NCI-H1436 treated with DMSO at 0.1 percent for 48 hours (cell line): ENCODE measurements at regions not wholly inside any gene's neighbourhood (a gene's known extent, or its start where the extent isn't known, plus 50 kb on each side); places are given as distances from the start of the nearest gene placed in this dataset.
A peak's percentile ranks its signal among the peaks of the same experiment; 100 is the strongest.

Experiments
- DNase-seq: peaks from one replicate; lab custom pipeline; 2025; lab: John Stamatoyannopoulos, UW

GRCh38 chr20:60064554-60065196 lies 106.5 kb downstream of the CDH26 start:
- DNase-seq: no peak

DNA sequence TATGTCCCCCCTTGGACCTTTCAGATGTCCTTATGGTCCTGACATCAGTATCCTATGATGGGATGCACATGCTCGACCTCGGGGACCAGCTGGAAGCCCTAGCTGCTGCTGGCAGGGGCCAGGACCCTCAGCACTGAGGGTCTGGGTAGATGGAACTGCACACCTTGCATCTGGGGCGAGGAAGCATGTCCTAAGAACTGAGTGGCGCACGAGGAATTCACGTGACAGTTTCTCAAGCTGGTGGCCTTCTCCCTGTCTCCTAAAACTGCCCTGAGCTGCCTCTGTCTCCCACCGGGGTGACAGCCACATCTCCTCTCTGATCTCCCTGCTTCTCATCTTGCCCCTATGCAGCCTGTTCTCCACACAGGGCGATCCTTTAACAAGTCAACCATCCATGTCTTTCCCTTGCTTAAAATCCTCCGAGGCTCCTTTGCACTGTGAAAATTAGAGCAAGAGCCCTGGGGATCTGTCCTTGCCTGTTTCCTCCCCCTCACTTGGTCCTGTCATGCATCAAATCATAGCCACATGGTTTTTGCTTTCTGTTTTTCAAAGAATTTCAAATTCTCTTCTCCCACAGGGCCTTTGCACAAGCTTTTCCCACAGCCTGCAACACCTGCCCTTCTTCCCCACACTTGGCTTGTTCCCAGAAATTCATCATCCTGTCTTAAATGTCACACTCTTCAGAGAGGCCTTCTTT lies 107.7 kb downstream of the CDH26 start:
- DNase-seq: no peak

- DNase-seq: no peak
Observed at GRCh38 chr20:60066438-60066823, 108.2 kb downstream of the CDH26 start.

- no peak for DNase-seq
Observed at GRCh38 chr20:60068509-60068908, 110.3 kb downstream of the CDH26 start.

GRCh38 chr20:60069656-60070055 lies 111.4 kb downstream of the CDH26 start:
- DNase-seq: no peak

- DNase-seq: no peak
Observed at GRCh38 chr20:60070791-60071190, 112.6 kb downstream of the CDH26 start.

DNA sequence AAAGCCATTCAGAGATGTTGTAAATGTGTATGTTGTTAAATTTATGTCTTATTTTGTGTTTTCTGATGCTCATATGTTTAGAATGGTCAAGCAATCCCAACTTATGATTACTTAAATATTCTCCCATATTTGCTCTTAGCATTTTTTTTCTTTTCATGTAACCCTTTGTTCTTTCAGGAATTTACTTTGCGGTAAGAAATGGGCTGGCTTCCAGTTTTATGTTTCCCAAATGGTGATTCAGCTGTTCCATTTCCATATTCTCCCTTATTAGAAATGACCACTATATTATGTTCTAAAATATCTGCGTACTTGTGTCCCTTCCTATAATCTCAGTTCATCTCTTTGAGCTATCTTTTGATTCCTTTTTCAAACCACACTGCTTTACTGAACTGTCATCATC lies 113.7 kb downstream of the CDH26 start:
- DNase-seq: no peak

DNA sequence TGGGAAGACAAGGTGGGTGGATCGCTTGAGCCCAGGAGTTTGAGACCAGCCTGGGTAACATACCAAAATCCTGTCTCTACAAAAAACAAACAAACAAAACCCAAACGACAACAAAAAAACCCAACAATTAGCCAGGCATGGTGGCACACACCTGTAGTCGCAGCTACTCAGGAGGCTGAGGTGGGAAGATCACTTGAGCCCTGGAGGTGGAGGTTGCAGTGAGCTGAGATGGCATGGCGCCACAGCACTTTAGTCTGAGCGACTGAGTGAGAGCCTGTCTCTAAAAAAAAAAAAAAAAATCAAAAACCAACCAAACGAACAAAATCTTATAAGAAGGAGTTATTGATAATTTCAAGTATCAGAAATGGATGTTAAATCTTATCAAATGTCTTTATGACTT lies 114.9 kb downstream of the CDH26 start:
- DNase-seq: no peak

GRCh38 chr20:60073504-60073903 lies 115.3 kb downstream of the CDH26 start:
- DNase-seq: no peak

- no peak for DNase-seq
Observed at GRCh38 chr20:60074276-60074675, 116.1 kb downstream of the CDH26 start.

DNA sequence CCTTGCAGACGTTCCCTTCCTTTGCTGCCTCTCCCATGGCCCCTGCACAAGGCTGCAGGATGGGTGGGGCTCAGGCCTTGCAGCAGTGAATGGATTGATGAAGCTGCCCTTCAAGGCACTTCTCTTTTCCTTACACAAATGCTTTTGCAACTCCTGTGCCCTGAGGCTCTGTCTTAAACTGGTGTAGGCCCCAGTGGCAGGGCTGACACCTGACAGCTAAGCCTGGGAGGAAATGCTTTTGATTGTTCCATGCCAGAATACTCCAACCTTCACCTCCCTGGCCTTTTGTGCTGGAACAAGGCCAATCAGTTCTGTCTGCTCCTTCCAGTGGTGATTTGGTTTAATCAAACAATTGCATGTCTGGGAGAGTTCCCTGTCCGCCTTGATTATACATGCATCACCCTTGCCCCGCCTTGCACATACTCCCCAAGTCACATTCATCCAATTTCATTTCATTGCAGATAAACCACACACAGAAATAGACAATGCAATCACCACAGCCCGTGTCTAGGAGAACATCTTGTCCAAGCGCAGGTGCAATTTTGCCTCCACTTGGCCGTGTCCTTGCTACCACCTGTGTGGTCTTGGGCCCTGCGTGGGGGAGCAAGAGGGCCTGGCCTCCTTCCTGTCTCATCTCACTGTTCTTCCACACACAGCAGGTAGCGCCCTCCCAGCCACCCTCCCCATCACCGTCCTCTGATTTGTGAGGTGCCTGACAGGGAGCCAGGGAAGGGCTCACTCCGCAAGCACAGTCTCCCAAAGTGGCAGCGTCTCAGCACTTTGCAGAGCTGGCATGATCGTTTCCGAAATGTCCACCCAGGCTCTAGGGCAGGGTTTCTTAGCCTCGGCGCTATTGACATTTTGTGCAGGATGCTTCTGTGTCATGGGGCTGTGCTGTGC lies 120.4 kb downstream of the CDH26 start:
- no peak for DNase-seq

DNA sequence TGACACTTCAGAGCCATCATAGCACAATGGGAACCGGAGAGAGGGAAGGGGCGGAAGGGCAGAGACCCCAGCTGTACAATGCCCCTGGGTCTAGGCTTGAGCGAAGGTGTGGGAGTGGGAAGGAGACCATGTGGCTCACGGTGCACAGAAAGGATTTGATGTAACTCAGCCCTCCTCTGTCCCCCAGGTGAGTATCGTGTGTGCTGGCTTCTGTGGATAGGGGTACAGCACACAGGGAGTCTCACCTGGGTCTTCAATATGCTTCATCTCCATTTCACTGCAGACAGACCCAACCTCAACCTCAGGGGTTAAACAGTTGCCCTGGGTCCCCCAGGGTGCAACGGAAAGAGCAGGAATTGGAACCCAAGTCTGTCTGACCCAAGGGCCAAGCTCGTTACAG lies 122.2 kb downstream of the CDH26 start:
- DNase-seq: no peak

DNA sequence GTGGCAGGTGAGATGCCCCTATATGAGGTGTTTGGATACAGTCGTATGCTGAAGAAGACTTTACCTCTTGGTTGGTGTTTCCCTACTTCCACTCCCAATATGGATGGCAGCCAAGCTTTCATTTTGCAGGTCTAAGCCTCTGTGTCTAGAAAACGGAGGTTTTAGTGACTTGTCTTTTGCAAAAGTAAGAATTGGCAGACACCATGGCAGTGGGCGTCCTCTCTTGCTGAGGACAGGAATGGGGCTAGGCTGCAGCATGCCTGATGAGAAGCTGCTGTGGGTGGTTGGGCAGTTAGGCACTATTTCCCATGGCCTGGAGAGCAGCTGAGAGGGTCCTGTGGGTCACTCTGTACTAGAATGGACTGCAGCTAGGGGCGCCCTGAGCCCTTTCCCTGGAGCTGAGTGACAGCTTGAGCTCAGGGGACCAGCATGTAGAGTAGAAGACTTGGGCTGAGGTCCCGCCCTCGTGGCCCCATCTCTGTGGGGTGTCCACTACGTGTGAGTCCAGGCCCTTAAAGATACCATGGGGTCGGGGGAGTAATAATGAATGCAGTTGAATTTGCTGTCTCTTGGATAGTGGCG lies 127.4 kb downstream of the CDH26 start:
- no peak for DNase-seq

GRCh38 chr20:60086821-60087562 lies 128.8 kb downstream of the CDH26 start:
- DNase-seq: no peak

GRCh38 chr20:60087563-60088105 lies 129.4 kb downstream of the CDH26 start:
- DNase-seq: no peak

DNA sequence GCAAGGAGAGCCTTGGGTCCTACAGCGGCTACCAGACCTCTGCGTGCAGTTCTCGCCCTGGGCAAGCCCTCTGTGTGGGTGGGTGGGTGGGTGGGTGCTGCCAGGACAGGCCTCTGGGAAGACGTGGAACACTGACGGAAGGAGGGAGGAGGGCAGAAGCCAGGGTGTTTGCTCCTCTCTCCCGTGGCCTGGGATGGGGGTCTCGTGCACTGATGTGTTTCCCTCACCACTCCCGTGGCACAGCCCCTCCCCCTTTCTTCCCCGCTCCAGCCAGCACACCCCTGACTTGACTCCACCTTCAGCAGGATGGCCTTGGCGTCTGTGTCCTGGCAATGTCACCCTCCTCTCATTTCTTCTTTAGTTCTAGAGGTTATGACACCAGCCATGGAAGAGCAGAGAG lies 130.0 kb downstream of the CDH26 start:
- no peak for DNase-seq

GRCh38 chr20:60090631-60091030 lies 132.4 kb downstream of the CDH26 start:
- no peak for DNase-seq

DNA sequence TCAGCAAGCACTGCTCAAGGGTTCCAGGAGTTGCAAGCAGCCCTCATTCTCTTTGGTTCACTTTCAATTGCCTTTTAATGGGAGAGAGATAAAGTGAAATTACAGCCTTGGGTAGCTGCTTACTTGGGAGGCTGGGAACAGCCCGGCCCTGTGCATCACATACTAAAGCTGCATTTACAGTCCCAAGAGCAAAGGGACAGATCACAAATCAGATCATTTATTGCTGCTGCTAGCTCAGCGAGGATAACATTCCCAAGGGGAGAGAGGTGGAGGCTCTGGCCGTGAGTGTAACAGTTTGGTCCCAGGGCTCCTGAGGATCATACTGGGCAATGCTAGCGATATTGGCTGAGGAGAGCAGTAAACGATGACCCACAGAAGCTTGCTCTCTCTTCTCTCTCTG lies 133.1 kb downstream of the CDH26 start:
- no peak for DNase-seq

DNA sequence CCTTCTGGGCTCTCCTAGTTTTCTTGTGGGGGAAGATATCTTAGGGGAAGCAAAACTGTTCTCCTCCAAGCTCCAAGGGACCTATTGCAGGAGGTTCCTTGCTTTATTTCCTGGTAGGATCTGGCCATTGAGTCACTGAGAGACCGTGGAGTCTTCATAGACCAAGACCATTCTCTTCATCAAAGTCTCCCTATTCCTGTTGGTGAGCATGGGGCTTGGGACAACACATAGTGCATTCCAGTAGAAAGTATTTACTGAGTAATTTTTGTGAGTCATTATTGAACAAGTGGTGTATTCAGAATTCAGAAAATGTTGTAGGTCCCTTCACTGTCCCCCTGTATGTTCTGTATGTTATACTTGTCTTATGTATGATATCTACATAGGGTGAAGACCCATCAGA lies 133.6 kb downstream of the CDH26 start:
- DNase-seq: no peak

DNA sequence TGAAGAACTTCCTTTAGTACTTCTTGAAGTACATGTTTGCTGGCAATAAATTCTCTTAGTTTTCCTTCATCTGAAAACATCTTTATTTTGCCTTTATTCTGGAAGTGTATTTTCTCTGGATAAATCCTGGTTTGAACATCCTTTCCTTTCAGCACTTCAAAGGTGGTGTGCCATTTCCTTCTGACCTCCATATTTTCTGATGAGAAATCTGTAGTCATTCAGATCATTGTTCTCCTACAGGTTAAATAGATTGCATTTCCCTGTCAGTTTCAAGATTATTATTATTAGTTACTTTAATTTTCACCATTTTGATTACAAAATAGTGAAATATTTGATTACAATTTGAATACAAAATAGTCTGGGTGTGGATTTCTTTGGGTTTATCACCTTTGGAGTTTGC lies 134.5 kb downstream of the CDH26 start:
- DNase-seq: no peak

DNA sequence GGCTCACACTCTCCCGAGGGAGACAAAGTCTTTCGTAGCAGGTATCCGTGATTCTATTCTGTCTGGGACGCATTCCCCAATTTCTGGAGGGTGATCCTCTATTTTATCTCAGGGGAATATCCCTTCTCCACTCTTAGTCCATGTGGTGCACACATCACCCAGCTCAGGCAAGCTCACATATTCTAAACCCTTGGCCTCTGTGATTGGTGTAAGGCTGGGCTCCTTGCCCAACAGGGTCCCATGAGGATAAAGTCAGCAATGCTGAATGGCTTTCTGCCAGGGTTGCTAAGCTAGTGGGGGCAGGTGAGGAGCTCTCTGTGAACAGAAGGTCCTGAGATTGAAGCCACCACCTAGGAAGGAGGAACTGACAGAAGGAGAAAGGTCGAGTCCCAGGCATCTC lies 137.2 kb downstream of the CDH26 start:
- DNase-seq: peak; percentile 88

- no peak for DNase-seq
Observed at GRCh38 chr20:60096166-60096565, 137.9 kb downstream of the CDH26 start.
